ENCODE measurements at regions not wholly inside any gene's neighbourhood (a gene's known extent, or its start where the extent isn't known, plus 50 kb on each side); places are given as distances from the start of the nearest gene placed in this dataset.

GRCh38 chr11:37519781-37520180 lies 921.7 kb upstream of the RAG2 start:
- H3K27me3 Mint-ChIP-seq (ENCODE audit: low read depth in 3 of 3), result peaks cover 0 to 2% (median 0%) of the 10 kb centered on the region in 3 donors
- H4K20me1 ChIP-seq (ENCODE audit: insufficient read depth, low read length), result no peaks in the 10 kb centered on the region
- H3K79me2 ChIP-seq (ENCODE audit: insufficient read depth, low read length), result no peaks in the 10 kb centered on the region
- H3K9ac ChIP-seq (ENCODE audit: insufficient read depth, low read length, poor library complexity, severe bottlenecking), result no peak overlapping the region
- intact Hi-C loops (cut with micrococcal nuclease), result no loop called here
- H3K4me1 Mint-ChIP-seq, result no peaks in the 10 kb centered on the region
- no peaks in the 10 kb centered on the region for H3K4me1 ChIP-seq (ENCODE audit: control insufficient read depth in 1 of 2, insufficient read depth in 2 of 2, low read length in 2 of 2)
- no peaks in the 10 kb centered on the region for H3K27me3 ChIP-seq (ENCODE audit: control insufficient read depth in 2 of 2, insufficient read depth in 2 of 2, low read length in 2 of 2)
- no peak overlapping the region for H3K4me3 ChIP-seq (replicated peaks in 1 of 3; ENCODE audit: low read depth in 2 of 3, low read length in 3 of 3)
- TF ChIP-seq CTCF (IDR thresholded peaks at IDR 0.05), result no peak
- peaks cover 0 to 3% of the 10 kb centered on the region in 2 donors for H3K36me3 Mint-ChIP-seq
- H3K27ac Mint-ChIP-seq, result no peak overlapping the region
- no peak overlapping the region for H3K27ac ChIP-seq (ENCODE audit: low read depth in 1 of 2, low read length in 2 of 2)
- no peak for DNase-seq
- no peaks in the 10 kb centered on the region for H3K9me3 ChIP-seq (replicated peaks in 1 of 2; ENCODE audit: control insufficient read depth in 1 of 2, insufficient read depth in 1 of 2, low read length in 2 of 2)
- H3K4me2 ChIP-seq (replicated peaks; ENCODE audit: extremely low read depth, low read length, poor library complexity, severe bottlenecking), result no peak overlapping the region
- H3K9me3 Mint-ChIP-seq, result peaks cover 3 to 22% (median 11%) of the 10 kb centered on the region in 7 donors
- H3K36me3 ChIP-seq (replicated peaks in 1 of 2; ENCODE audit: control insufficient read depth in 1 of 2, insufficient read depth in 2 of 2, low read length in 2 of 2), result no peaks in the 10 kb centered on the region
- no peak overlapping the region for H3K4me3 Mint-ChIP-seq
- no peak overlapping the region for H2AFZ ChIP-seq (ENCODE audit: insufficient read depth, low read depth, low read length, poor library complexity, severe bottlenecking)

GRCh38 chr11:37512156-37512780 lies 914.2 kb upstream of the RAG2 start:
- no peak overlapping the region for H3K4me2 ChIP-seq (replicated peaks; ENCODE audit: extremely low read depth, low read length, poor library complexity, severe bottlenecking)
- TF ChIP-seq CTCF (IDR thresholded peaks at IDR 0.05), result no peak
- no peaks in the 10 kb centered on the region for H3K4me1 ChIP-seq (ENCODE audit: control insufficient read depth in 1 of 2, insufficient read depth in 2 of 2, low read length in 2 of 2)
- H3K36me3 Mint-ChIP-seq, result peaks cover 0 to 4% of the 10 kb centered on the region in 2 donors
- H4K20me1 ChIP-seq (ENCODE audit: insufficient read depth, low read length), result no peaks in the 10 kb centered on the region
- no peak overlapping the region for H3K4me3 ChIP-seq (replicated peaks in 1 of 3; ENCODE audit: low read depth in 2 of 3, low read length in 3 of 3)
- no peaks in the 10 kb centered on the region for H3K36me3 ChIP-seq (replicated peaks in 1 of 2; ENCODE audit: control insufficient read depth in 1 of 2, insufficient read depth in 2 of 2, low read length in 2 of 2)
- H3K27me3 Mint-ChIP-seq (ENCODE audit: low read depth in 3 of 3), result no peaks in the 10 kb centered on the region
- intact Hi-C loops (cut with micrococcal nuclease), result no loop called here
- H3K9me3 Mint-ChIP-seq, result peaks cover 0 to 13% (median 6%) of the 10 kb centered on the region in 7 donors
- H3K4me1 Mint-ChIP-seq, result peaks cover 13% of the 10 kb centered on the region
- no peak overlapping the region for H3K27ac ChIP-seq (ENCODE audit: low read depth in 1 of 2, low read length in 2 of 2)
- no peak overlapping the region for H3K4me3 Mint-ChIP-seq
- H3K9me3 ChIP-seq (replicated peaks in 1 of 2; ENCODE audit: control insufficient read depth in 1 of 2, insufficient read depth in 1 of 2, low read length in 2 of 2), result no peaks in the 10 kb centered on the region
- H3K27me3 ChIP-seq (ENCODE audit: control insufficient read depth in 2 of 2, insufficient read depth in 2 of 2, low read length in 2 of 2), result no peaks in the 10 kb centered on the region
- no peak overlapping the region for H3K27ac Mint-ChIP-seq
- H3K9ac ChIP-seq (ENCODE audit: insufficient read depth, low read length, poor library complexity, severe bottlenecking), result no peak overlapping the region
- no peaks in the 10 kb centered on the region for H3K79me2 ChIP-seq (ENCODE audit: insufficient read depth, low read length)
- DNase-seq, result no peak
- WGBS (ENCODE audit: insufficient coverage), result no CpG with 5 or more reads among the region's 1 CpG
- no peak overlapping the region for H2AFZ ChIP-seq (ENCODE audit: insufficient read depth, low read depth, low read length, poor library complexity, severe bottlenecking)
